ENCODE measurements at regions not wholly inside any gene's neighbourhood (a gene's known extent, or its start where the extent isn't known, plus 50 kb on each side); places are given as distances from the start of the nearest gene placed in this dataset.

DNA sequence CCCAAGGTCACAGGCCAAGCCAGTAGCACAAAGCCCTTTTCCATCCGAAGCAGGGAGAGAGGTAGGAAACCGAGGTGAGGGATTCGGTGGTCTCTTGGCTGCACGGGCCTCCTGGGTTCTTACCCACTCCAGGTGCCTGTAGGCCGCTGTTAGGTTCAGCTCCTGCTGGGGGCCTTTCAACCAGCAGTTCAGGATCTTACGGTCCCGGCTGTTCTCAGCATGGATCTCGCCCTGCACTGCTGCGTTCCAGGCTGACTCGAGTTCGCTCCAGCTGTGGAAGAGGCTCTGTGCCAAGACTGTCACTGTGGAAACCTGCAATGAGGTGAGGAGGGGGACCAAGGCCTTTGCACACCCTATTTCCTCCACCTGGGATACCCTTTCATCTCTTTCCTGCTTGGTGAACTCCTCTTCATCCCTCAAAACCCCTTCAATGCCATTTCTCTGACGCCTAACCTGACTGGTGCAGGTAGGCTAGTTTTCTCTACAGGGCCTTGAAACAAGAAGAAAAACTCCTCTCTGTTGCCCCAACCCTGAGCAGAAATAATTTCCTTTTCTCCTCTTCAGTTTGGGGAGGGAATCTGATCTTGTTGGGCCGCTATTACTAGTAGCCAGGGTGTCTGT is 103.6 kb downstream of the RMI2 start:
- H3K4me1 Mint-ChIP-seq (ENCODE audit: low read depth), result no peaks in the 10 kb centered on the region
- no peaks in the 10 kb centered on the region for H3K27me3 Mint-ChIP-seq (ENCODE audit: low read depth)
- no peak overlapping the region for H3K27ac Mint-ChIP-seq
- H3K4me3 Mint-ChIP-seq, result no peak overlapping the region
- H3K36me3 Mint-ChIP-seq (ENCODE audit: low read depth), result no peaks in the 10 kb centered on the region
- no peaks in the 10 kb centered on the region for H3K9me3 Mint-ChIP-seq

DNA sequence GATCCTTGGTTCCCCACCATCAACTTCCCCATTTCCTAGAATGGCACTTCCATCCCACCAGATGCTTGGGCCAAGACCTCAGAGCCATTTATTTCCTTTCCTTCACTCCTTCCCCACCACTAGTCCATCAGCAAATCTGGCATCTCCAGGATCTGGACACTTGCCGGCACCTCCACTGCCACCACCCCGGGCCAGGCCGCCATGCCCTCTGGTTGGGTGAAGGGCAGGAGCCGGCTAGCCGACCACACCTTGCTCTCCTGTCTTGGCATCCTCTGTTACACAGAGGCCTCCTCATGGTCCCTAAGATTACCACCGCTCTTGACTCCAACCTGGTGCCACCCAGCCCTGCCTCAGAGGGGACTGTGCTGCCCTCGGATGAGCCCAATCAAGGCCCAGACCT is 104.5 kb downstream of the RMI2 start:
- Mint-ChIP-seq H3K9me3 (no peaks in the 10 kb centered on the region), H3K4me3 (no peak overlapping the region), H3K27ac (no peak overlapping the region), H3K4me1 (ENCODE audit: low read depth) (no peaks in the 10 kb centered on the region), H3K27me3 (ENCODE audit: low read depth) (peaks cover 6% of the 10 kb centered on the region), H3K36me3 (ENCODE audit: low read depth) (no peaks in the 10 kb centered on the region)

DNA sequence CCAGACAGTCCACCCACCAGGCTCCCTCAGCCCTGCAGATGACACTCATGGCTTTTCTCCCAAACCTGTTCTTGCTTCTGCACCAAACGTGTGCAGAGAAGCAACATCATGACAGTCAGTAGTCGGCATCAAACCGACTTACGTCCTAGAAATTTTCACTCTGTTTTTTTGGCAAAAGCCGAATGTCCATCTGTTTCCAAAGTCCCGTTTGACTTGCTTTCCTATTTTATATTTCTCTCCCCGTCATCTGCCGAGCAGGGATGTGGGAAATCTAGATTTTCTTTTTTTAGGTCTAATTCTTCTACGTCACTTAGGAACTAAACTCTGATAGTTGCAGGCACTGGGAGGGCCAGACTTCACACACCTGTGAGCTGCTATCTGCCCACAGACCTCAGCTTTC is 104.9 kb downstream of the RMI2 start:
- Mint-ChIP-seq H3K4me1 (ENCODE audit: low read depth) (no peaks in the 10 kb centered on the region), H3K4me3 (no peak overlapping the region), H3K9me3 (no peaks in the 10 kb centered on the region), H3K36me3 (ENCODE audit: low read depth) (no peaks in the 10 kb centered on the region), H3K27ac (no peak overlapping the region), H3K27me3 (ENCODE audit: low read depth) (peaks cover 6% of the 10 kb centered on the region)

DNA sequence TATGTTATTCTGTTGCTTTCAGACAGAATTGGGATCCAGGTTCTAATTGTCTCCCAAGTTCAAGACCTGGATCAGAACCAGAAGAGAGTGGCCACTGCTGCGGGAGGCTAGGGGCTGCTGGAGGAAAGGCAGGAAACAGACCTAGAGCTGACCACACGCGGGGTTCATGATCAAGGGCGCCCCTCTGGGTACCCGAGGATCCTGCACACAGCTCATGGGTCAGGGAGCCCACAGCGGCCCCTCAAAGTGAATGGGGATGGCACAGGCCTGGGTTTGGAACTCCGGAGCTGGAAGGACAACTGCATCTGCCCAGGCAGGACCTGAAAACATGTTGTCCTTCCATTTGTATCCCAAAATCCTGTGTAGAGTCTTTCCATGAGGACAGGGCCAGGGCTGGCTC is 107.0 kb downstream of the RMI2 start:
- Mint-ChIP-seq H3K27me3 (ENCODE audit: low read depth) (peaks cover 6% of the 10 kb centered on the region), H3K4me3 (no peak overlapping the region), H3K4me1 (ENCODE audit: low read depth) (no peaks in the 10 kb centered on the region), H3K36me3 (ENCODE audit: low read depth) (no peaks in the 10 kb centered on the region), H3K27ac (no peak overlapping the region), H3K9me3 (no peaks in the 10 kb centered on the region)

DNA sequence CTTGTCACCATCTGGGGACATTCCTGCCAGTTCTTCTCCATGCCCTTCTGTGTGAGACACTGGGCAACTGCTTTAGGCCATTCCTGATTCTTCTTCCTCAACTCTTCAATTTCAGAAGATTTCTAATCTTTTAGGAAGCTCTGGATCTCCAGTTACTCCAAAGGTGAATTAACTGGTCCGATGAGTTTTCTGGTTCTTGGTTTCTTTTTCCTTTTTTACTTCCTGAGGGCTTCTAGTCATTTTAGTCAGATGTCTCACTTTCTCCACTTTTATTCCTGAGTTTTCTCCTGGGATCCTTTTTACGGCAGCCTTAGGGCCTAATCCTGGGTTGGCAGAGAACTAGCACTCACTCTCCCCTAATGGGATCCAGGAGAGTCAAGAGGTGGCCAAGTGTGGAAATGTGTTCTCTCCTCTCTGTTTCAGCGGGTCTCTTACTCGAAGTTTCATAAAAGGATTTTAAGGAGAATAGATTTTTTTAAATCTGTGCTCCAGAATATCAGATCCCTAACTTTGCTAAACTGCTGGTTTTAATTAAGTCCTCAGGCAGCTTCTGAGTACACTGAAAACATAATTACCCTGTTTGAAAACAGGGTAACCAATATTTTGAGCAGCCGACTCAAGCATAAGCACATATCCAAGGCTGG is 107.6 kb downstream of the RMI2 start:
- Mint-ChIP-seq H3K27me3 (ENCODE audit: low read depth) (peaks cover 6% of the 10 kb centered on the region), H3K4me1 (ENCODE audit: low read depth) (peaks cover 2% of the 10 kb centered on the region), H3K27ac (no peak overlapping the region), H3K9me3 (no peaks in the 10 kb centered on the region), H3K36me3 (ENCODE audit: low read depth) (no peaks in the 10 kb centered on the region), H3K4me3 (no peak overlapping the region)

DNA sequence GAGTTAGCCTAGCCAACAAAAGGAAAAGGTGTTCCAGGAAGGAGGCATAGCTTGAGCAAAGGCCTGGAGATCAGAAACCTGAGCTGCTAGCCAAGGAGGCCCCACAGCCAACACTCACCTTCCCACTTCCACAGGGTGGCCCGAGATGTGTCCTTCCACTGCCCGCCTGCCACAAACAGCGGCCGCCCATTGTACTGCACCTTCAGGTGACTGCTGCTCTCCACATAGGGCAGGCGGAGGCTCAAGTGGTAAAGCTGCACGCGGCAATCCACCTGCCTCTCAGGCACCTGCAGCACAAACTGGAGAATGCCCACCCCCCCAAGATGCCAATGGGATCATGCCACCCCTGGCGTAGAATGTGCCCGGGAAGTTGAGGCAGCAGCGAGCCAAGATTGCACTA is 111.5 kb downstream of the RMI2 start:
- H3K9me3 Mint-ChIP-seq, result no peaks in the 10 kb centered on the region
- H3K27me3 Mint-ChIP-seq (ENCODE audit: low read depth), result peaks cover 6% of the 10 kb centered on the region
- H3K4me3 Mint-ChIP-seq, result no peak overlapping the region
- H3K27ac Mint-ChIP-seq, result no peak overlapping the region
- H3K36me3 Mint-ChIP-seq (ENCODE audit: low read depth), result no peaks in the 10 kb centered on the region
- H3K4me1 Mint-ChIP-seq (ENCODE audit: low read depth), result peaks cover 5% of the 10 kb centered on the region

DNA sequence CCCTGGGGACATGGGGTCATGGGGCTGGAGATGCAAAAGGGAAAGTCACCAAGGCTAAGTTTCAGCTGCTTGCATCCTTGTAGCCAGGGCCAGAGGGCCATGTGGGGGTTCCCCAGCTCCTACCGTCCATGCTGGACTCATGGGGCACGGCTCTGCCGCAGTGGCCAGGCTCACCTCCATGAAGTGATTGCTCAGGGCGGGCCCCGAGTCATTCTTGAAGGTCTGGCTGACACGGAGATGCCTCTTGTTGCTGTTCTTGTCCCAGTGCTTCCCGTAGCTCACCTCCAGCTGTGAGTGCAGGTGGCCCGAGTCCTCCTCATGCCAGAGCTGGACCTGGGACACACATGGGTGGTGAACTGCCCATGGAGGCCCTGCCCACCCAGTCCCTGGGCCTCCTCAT is 114.5 kb downstream of the RMI2 start:
- Mint-ChIP-seq H3K36me3 (ENCODE audit: low read depth) (no peaks in the 10 kb centered on the region), H3K27me3 (ENCODE audit: low read depth) (no peaks in the 10 kb centered on the region), H3K9me3 (no peaks in the 10 kb centered on the region), H3K4me1 (ENCODE audit: low read depth) (peaks cover 5% of the 10 kb centered on the region), H3K27ac (no peak overlapping the region), H3K4me3 (no peak overlapping the region)

DNA sequence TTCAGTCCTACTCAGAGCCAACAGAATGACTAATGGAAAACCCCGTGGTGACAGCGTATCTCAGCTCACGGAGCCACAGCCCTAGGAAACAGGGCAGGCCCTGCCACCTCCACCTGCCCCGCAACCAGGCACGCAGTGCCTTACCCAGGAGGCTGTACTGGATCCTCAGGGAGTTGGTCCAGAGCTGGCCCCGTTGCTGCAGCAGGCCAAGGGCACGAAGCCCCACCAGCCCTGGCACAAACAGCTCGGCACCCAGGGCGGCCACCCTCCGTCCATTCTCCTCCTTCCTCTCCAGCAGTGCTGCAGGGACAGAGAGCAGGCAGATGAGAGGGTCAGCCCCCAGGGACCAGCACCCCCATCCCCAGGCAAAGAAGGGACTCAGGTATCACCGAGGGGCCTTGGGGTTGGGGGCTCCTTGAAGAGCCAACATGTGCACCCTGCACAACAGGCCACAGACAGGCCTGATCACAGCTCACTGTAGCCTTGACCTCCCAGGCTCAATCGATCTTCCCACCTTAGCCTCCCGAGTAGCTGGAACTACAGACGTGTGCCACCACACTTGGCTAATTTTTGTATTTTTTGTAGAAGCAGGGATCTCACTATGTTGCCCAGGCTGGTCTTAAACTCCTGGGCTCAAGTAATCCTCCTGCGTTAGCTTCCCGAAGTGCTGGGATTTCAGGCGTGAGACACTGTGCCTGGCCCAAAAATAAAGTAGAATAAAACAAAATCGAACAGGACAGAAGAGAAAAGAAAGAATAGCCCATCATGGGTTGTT is 115.7 kb downstream of the RMI2 start:
- Mint-ChIP-seq H3K36me3 (ENCODE audit: low read depth) (no peaks in the 10 kb centered on the region), H3K4me3 (no peak overlapping the region), H3K4me1 (ENCODE audit: low read depth) (peaks cover 5% of the 10 kb centered on the region), H3K27ac (no peak overlapping the region), H3K27me3 (ENCODE audit: low read depth) (peaks cover 4% of the 10 kb centered on the region), H3K9me3 (no peaks in the 10 kb centered on the region)

DNA sequence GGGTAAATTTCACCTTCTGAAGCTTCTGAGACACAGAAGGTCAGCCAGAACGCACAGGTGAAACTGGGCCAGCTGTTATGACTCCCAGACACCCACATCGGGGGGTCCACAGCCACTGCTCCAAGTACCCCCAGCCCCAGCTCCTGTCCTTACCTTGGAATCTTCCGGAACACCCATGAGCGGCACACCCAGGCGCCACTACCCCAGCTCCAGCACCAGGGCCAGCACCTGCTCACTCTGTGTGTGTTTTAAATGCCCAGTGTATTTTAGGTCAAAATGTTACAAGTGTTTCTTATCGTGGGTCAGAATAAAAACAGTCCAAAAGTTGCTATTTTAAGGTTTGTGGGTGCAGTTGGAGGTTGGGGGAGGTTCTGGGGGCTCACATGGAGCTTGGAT is 116.3 kb downstream of the RMI2 start:
- peaks cover 5% of the 10 kb centered on the region for H3K4me1 Mint-ChIP-seq (ENCODE audit: low read depth)
- H3K9me3 Mint-ChIP-seq, result no peaks in the 10 kb centered on the region
- no peaks in the 10 kb centered on the region for H3K36me3 Mint-ChIP-seq (ENCODE audit: low read depth)
- H3K27me3 Mint-ChIP-seq (ENCODE audit: low read depth), result peaks cover 4% of the 10 kb centered on the region
- no peak overlapping the region for H3K27ac Mint-ChIP-seq
- no peak overlapping the region for H3K4me3 Mint-ChIP-seq

DNA sequence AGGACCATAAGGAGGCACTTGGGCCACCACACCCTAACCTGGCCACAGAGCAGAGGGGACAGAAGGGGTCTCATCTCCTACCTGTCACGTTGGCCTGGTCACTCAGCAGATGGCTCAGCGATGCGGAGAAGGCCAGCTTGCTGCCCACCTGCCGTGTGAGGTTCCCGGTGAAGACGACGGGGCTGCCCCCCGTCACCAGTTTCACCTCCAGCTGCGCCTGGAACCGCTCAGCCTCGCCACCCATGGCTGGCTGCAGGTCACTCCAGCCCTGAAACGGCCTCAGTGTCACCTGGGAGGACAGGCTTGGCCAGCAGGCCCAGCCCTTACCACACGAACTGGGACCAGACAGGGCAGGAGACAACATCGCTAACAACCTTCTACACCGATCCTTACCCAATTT is 116.8 kb downstream of the RMI2 start:
- Mint-ChIP-seq H3K36me3 (ENCODE audit: low read depth) (no peaks in the 10 kb centered on the region), H3K4me1 (ENCODE audit: low read depth) (peaks cover 5% of the 10 kb centered on the region), H3K4me3 (no peak overlapping the region), H3K27me3 (ENCODE audit: low read depth) (peaks cover 4% of the 10 kb centered on the region), H3K9me3 (no peaks in the 10 kb centered on the region), H3K27ac (no peak overlapping the region)

DNA sequence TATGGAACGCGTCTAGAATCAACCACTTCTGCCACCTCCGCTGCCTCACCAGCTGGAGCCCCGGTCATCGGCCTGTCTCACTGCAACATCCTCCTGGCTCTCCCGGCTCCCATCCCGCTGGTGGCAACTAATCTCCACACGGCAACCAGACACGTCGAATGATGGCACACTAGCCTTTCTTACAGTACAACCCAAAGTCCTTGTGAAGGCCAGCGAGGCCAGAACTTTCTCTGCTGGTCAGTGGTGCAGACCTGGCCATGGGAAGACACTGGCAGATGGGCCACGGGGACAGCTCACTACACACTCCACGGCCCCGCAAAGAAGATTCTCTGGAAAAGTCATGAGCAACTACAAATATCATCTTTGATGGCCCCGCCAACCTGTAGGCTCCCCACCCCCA is 117.6 kb downstream of the RMI2 start:
- H3K4me1 Mint-ChIP-seq (ENCODE audit: low read depth), result peaks cover 3% of the 10 kb centered on the region
- peaks cover 4% of the 10 kb centered on the region for H3K27me3 Mint-ChIP-seq (ENCODE audit: low read depth)
- H3K36me3 Mint-ChIP-seq (ENCODE audit: low read depth), result no peaks in the 10 kb centered on the region

DNA sequence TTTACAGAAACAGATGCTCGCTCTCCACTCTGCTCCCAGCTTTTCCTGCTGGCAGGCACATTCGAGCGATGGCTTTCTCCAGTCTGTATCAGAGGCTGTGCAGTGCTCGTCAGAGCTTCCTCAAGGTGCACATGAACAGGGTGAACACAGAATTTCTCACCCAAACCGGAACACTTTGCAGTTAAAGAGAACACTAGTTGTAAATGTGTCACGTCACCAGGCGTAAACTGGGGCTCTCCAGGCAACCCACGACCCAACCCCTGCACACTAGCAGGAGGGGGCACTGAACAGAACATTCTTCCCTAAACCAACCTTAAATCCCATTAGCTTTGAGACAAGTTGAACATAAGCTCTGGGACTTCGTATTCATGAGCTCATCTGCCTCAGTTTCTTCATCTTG is 119.0 kb downstream of the RMI2 start:
- Mint-ChIP-seq H3K36me3 (ENCODE audit: low read depth) (no peaks in the 10 kb centered on the region), H3K9me3 (no peaks in the 10 kb centered on the region)

More for the DNA sequence above, 117.6 kb downstream of the RMI2 start:
- no peak overlapping the region for H3K27ac Mint-ChIP-seq
- no peaks in the 10 kb centered on the region for H3K9me3 Mint-ChIP-seq
- no peak overlapping the region for H3K4me3 Mint-ChIP-seq

DNA sequence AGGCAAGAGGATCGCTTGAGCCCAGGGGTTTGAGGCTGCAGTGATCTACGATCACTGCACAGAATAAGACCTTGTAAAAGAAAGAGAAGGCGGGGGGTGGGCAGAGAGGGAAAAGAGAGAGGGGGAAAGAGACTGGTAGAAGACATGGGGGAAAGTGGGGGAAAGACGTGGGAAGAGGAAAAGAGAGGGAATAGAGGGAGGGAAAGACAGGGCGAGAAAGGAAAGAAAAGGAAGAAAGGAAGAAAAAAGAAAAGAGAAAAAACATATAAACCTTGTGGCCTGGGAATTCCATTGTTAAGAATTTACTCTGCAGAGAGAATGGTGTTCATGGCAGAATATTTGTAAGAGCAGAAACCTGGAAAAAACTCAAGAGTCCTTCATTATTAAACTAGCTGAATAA is 120.4 kb downstream of the RMI2 start:
- H3K36me3 Mint-ChIP-seq (ENCODE audit: low read depth), result no peaks in the 10 kb centered on the region
- H3K4me3 Mint-ChIP-seq, result no peak overlapping the region

More for the DNA sequence above, 119.0 kb downstream of the RMI2 start:
- H3K27me3 Mint-ChIP-seq (ENCODE audit: low read depth), result peaks cover 4% of the 10 kb centered on the region
- no peaks in the 10 kb centered on the region for H3K4me1 Mint-ChIP-seq (ENCODE audit: low read depth)
- no peak overlapping the region for H3K4me3 Mint-ChIP-seq
- H3K27ac Mint-ChIP-seq, result no peak overlapping the region

DNA sequence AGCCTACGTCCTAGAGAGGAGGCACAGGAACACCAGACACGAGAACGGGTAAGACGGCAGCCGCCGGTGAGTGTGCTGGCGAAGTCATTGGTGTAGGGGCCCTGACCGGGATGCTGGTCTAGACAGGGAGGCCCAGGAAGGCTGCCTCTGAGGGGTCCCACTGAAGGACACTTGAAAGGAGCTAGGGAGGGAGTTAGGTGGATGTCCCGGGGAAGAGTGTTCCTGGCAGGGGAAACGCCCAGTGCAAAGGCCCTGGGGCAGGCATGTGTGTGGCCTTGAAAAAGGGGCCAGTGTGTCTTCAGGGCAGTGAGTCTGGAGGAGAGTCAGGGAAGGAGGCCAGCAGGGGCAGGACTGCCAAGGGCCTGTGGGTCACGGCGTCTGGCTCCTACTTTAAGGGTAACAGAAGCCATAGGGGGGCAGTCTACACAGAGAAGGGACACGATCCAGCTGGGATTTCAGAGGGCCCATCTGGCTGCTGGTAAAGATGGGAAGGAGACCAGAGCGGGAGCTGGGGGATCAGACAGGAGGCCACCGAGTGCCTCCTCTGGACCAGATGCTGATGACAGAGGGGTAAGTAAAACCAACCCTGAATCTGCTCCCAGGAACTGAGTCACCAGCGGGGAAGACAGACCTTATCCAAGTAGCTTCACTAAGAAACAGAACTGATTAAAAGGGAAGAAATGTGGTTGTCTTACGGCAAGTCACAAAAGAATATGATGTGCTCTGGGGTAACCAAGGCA is 115.9 kb downstream of the LITAF start:
- Mint-ChIP-seq H3K4me1 (ENCODE audit: low read depth) (no peaks in the 10 kb centered on the region), H3K4me3 (no peak overlapping the region), H3K27me3 (ENCODE audit: low read depth) (peaks cover under 1% of the 10 kb centered on the region), H3K27ac (no peak overlapping the region), H3K9me3 (no peaks in the 10 kb centered on the region), H3K36me3 (ENCODE audit: low read depth) (no peaks in the 10 kb centered on the region)

More for the DNA sequence above, 120.4 kb downstream of the RMI2 start:
- no peaks in the 10 kb centered on the region for H3K9me3 Mint-ChIP-seq
- no peak overlapping the region for H3K27ac Mint-ChIP-seq
- peaks cover 4% of the 10 kb centered on the region for H3K27me3 Mint-ChIP-seq (ENCODE audit: low read depth)
- H3K4me1 Mint-ChIP-seq (ENCODE audit: low read depth), result no peaks in the 10 kb centered on the region
